HG03159 (cell line): ENCODE measurements at regions not wholly inside any gene's neighbourhood (a gene's known extent, or its start where the extent isn't known, plus 50 kb on each side); places are given as distances from the start of the nearest gene placed in this dataset.
"Not testable (repeated sequence)": the region's sequence is repeated elsewhere in the genome, so short reads cannot be mapped to it uniquely, and the experiment has no call there.

ENCODE experiments used
- ATAC-seq: cut with Tn5 transposase; IDR thresholded peaks from one replicate; pipeline ENCODE4 v1.9.1; 2021; ENCODE audit warnings: mild to moderate bottlenecking, moderate library complexity; ENCODE audit not compliant: unreplicated experiment

DNA sequence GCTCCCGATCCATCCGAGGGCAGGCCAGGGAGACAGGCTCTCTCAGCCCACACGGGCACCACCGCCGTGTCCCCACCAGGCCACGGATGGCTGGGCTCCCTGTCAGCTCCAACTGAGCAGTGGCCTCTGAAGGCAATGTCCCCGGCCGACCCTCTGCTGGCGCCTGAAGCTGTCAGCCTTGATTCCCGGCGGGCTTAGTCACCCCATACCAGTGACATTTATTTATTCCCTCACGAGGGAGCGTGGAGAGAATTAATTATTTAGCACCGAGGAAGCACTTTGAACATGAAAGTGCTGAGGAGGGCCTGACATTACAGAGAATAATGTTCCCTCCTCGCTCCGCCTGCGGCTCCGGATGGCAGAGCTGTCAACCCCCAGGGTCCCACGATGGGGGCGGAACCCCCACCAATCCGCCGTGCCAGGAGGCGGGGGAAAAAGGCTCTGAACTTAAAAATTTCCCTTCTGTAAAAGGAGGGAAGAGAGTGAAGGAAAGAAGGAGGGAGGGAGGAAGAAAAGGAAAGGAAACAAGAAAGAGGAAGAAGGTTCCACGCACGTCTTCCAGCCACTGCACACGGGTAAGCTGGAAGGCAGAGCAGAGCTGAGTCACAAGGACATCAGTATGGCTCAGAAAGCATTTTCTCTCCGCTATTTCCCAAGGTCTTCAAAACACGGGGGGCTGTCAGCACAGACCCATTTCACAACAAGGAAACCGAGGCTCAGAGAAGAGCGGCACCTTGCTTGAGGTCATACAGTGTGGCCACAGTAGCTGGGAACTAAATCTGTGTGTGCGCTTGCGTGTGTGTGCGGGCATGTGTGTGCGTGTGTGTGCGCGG lies 108.7 kb upstream of the NCOR2 start:
- no peak for ATAC-seq

DNA sequence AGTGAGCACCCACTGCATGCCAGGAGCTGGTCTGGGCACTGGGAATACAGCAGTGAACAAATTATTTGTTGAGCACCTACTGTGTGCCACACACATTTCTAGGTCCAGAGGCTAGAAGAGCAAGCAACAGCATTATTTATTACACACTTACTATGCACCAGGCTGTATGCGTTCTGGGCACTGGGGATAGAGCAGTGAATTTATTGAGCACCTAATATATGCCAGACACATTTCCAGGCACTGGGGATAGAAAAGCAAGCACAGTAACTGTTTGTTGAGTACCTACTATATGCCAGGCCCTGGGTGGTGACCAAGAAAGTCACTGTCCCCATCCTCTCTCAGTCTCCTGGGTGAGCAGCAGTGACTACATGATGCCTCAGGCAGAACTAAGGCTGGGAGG lies 107.5 kb upstream of the NCOR2 start:
- ATAC-seq = no peak

DNA sequence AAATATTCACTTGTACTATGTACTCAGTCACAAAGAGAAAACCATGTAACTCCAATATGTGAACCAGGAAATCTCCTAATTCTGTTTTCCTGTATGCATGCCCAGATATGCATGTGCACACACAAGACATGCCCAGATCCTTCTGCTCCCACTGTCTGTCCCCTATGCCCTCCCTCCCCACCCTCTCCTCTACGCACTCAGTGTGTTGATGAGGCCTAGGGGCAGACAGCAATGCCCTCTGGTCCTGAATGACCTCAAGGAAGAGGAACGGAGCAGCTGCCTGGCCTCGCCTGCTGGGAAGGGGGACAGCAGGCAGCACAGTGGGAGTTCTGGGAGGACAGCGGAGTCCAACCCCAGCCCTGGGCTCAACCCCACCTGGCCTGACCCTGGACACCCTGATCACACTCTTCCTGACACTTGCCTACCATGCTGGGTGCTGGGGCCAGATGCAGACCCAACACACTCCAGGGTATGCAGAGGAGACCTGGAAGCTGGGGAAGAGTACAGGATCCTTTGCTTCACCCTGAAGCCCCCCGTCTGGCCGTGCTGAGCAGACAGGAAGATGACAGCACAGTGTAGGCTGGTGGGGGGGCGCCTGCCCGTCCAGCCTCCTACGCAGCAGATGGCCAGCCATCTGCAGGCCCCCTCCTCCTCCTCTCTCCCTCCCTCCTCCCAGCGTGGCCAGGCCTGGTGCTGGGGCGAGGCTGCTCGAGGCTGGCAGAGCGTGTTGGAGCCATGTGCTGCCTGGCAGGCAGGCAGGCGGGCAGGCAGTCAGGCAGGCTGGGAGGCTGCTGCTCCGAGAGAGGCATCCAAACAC lies 106.6 kb upstream of the NCOR2 start:
- ATAC-seq = no peak

DNA sequence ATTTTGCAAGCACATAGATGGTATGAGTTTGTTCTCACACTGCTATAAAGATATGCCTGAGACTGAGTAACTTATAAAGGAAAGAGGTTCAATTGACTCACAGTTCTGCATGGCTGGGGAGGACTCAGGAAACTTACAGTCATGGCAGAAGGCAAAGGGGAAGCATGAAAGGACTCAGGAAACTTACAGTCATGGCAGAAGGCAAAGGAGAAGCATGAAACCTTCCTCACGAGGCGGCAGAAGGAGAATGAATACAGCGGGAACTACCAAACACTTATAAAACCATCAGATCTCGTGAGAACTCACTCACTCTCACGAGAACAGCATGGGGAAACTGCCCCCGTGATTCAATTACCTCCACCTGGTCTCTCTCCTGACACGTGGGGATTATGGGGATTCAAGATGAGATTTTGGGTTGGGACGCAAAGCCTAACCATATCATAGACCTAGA lies 101.9 kb upstream of the NCOR2 start:
- not testable (repeated sequence) for ATAC-seq

DNA sequence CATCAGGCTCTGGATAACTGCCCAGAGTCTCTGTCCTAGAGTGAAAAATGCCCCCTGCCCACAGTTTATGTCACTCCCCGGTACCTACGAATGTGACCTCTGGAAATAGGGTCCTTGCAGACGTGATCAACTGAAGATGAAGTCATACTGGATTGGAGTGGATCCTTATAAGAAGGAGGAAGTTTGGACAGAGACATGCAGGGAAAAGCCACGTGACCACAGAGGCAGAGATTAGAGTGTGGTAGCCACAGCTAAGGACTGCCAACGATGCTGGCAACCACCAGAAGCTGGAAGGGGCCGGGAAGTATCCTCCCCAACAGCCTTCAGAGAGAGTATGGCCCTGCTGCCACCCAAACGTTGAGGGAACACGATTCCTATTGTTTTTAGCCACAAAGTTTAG lies 101.2 kb upstream of the NCOR2 start:
- ATAC-seq = no peak

DNA sequence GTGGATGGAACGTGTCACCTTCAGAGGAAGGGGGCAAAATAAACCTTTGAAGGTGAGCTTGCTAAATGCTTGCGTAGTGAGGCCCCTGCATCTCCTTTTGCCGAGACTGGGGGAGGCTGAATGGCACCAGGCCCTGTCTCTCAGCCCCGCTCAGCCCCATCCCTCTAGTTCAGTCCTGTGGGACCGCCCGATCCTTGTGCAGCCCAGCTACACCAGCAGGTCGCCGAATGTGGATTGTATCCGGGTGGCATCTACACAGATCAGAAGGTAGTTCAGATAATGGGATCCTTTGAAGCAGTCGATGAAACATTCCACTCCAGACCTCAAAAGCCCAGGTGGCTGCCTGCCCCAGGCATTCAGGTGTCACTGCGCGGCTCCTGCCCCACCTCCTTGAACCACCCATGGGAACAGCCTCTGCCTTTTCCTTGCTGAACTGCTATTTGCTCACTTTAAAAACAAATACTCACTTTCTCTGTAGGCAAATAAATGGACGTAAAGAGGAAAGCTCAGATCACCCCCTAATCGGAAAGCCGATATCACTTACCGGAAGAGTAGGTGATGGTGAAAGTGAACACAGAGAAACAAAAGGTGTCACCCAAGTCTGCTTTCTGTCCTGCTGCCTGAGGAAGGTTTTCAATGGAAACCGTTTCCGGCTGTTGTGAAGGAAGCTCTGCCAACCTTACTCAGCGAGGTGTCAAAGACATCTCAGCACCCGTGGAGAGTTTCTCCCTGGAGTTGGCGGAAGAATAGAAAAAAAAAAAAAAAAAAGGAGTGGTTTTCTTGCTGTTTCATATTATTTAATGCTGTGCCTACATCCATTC lies 100.3 kb upstream of the NCOR2 start:
- ATAC-seq = no peak

DNA sequence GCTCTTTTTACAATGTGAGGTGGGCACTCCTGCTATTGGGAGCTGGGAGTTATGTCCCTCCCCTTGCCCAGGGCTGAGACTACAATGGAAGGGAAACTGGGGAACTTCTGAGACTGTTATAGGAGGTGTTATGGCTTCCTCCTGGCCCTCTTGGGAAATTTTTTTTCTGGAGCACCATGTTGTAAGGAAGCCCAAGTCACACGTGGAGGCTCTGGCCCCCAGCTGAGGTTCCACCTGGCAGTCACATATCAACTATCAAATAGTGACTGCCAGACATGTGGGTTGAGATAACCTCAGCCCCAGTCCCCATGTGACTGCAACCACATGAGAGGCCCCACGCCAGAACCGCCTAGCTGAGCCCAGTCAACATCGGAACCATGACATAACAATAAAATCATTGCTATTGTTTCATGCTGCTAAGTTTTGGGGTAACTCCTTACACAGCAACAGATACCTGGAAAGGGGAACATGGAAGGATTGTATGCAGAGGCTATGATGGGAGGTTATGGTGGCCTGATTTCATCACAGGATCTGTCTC lies 99.4 kb upstream of the NCOR2 start:
- no peak for ATAC-seq

DNA sequence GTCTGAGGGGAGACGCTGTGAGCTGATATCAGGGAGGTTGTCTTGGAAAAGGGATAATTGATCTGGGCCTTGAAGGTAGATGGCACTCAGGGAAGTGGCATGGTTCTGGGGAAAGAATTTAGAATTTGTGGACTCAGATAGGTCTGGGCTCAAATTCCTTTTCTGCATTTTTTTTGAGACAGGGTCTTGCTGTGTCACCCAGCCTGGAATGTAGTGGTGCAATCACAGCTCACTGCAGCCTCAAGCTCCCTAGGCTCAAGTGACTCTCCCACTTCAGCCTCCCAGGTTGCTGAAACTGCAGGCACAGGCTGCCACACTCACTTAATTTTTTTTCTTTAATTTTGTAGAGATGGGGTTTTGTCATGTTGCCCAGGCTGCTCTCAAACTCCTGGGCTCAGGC lies 98.1 kb upstream of the NCOR2 start:
- no peak for ATAC-seq

DNA sequence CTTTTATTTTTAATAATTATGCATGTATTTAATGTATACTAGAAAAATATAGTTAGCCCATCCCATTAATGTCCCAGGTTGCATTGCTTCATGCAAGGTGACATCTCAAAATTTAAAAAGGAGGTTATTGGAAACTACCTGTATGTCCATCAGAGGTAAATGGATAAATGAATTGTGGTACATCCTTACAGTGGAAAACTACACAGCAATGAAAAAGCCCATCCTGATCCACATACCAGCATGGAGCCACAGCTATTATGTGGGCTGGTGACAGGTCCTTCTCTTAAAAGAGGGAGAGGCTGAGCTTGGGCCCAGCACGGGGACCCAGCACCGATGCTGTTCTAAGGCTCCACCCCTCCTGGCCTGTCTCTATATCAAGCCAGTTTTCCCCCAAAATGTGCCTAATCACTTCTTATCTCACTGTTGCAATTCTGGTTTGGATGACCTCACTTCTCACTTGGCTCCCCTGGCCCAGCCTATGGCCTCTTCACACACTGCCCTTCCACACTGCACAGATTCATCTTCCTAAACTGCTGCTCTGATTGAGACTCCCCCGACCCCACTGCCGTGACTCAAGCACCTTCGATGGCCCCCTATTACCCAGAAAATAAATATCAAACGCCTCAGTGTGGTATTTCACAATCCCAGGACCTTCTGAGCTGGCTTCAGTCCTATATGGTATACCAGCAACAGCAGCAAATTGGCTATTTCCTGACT lies 97.1 kb upstream of the NCOR2 start:
- ATAC-seq = no peak

DNA sequence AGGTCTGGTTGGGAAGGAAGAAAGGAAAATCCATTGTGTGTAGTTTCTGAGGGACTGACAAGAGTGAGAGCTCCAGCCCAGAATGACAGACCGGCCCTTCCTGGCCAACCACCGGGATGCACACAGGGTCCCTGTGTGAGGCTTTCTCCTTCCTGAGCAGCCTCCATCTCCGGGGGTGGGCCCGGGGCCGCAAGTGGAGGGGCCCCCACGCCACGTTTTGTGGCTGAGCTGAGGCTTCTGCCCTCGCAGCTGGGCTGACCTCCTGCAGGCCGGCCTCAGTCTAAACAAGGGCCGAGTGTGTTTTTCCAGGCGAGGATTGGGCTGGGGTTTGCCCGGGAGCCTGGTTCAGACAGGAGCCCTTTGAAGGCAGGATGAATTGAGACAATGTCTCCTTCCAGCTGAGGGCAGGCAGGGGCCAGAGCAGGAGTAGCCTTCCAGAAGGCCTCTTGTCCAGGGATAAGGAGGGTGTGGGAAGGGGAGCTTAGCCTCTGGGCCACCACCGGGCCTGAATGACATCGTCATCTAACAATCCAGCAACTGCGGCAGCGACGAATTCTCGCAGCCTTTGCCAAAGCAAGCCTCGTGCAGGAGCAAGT lies 96.5 kb upstream of the NCOR2 start:
- no peak for ATAC-seq

DNA sequence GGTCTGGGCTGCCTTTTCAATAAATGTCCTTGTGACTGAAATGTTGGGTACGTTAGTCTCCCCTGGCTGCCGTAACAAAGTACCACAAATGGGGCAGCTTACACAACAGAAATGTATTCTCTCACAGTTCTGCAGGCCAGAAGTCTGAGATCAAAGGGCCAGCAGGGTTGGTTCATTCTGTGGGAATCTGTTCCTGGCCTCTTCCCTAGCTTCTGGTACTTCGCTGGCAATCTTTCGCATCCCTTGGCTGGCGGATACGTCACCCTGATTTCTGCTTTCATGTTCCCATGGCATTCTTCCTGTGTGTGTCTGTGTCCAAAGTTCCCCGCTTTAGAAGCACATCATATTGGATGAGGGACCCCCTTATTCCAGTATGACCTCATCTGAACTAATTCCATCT lies 95.8 kb upstream of the NCOR2 start:
- no peak for ATAC-seq

DNA sequence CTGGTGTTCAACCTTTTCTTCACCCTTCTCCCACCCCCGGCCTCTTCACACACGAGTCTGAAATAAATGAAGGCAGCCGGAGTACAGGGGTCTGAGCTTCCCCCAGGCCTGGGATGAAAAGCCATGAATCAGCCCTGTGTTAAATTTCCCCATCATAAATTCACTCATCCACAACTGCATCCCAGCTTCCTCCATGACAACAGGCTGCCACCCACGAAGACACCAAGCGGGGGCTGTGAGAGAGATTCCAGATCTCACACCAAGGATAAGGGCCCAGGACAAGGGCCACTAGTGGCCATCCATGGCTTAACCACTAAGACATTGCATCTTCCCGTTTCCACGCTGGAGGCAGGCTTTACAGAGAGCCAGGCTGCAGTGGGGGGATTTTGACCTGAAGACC lies 93.9 kb upstream of the NCOR2 start:
- no peak for ATAC-seq

DNA sequence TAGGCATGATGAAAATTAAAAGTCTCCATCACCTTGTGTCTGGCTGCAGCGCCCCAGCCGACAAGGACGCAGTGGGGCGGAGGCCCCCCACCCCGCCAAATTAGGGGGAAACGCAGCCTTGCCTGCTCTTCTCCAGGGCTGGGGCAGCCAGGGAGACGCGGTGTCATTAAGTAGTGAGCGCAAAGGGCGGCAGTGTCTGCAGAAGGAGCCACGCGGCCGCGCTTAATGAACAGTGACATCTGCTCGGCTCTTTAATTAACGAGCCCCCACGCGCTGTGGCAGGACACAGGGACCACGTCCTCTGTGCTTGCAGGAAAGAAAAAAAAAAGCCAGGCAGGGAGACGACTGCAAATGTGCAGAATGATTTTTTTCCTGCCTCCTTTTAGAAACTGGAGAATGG lies 93.4 kb upstream of the NCOR2 start:
- no peak for ATAC-seq

DNA sequence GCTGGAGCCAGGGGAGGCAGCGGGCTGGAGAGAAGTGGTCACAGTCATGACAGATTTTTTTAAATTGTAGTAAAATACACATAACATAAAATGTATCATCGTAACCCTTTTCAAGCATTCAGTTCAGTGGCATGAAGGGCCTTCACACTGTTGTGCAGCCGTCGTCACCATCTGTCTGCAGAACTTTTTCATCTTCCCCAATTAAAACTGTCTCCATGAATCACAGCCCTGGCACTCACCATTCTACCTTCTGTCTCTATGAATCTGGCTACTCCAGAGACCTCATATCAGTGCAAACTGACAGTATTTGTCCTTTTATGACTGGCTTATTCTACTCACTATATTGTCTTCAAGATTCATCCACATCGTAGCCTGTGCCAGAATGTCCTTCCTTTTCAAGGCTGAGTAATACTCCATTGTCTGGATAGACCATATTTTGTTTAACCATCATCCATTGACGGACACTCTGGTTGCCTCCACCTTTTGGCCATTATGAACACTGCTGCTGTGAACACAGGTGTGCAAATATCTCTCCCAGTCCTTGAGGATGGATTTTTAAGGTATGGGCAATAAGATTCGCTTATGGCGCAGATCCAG lies 91.5 kb upstream of the NCOR2 start:
- no peak for ATAC-seq

DNA sequence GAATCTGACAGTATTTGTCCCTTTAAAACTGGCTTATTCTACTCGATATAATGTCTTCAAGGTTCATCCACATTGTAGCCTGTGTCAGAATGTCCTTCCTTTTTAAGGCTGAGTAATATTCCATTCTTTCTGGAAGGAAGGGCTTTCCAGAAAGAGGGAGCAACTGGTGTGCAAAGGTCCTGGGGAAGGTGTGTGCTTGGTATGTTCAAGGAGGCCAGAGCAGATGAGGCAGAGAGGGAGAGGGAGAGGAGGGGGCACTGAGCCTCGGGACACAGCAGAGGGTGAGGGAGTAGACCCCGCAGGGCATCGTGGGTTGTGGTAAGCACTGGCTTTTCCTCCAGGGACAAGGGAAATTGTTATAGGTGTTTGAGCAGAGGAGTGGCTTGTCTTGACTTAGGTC lies 90.9 kb upstream of the NCOR2 start:
- ATAC-seq = no peak

DNA sequence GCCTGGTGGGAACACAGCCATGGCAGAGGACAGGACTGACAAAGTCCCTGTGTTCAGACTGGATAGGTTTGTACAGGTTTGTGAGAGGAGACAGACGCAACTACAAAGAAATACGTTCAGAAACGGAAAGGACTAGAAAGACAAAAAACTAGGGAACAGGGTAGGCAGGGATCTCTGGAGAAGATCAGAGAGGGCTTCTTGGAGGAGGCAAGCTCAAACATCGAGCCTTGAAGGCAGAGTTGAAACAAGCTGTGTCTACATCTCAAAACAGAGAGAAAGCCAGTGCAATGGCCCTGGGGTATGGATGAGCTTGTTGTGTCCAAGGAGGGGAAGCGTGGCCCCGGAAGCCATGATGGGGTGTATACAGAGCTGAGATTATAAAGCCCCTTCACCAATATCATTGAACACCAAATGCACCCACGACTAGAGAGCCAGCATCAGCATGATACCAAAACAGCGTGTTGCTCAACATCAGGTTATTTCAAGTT lies 89.6 kb upstream of the NCOR2 start:
- ATAC-seq = no peak

DNA sequence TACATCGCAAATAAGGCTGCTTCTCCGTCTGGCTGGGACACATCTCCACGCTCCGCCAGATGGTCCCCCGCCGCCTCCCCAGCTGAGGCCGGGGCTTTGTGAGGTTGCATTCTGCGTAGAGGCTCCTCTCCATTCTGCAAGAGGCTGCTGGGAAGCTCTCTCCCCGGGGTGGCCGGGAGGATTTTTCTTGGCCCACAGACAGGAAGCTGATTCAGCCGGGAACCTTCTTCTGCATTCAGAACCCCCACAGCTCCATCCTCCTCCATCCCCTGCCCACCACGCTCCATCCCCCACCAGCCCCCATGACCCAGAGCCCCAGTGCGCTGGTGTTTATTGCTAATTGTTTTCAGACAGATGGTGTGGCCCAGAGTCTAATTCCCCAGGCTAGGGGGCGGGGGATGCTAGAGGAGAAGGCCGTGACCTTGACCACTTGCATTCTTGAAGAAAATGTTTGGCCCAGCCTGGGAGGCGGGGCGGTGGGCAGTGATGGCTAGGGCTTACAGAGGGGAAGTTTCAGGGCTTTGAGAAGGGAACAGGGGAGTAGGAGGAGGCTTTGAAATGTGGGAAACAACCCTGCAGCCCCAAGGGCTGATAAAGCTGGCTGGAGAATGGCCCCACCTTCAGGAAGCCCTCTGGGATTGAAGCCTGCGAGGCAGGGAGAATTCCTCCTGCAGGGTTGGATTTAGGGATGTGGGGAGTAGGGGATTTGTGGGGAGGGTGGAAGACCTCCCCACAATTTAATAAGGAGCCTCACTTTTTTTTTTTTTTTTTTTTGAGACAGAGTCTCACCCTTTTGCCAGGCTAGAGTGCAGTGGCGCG lies 88.5 kb upstream of the NCOR2 start:
- ATAC-seq = no peak

DNA sequence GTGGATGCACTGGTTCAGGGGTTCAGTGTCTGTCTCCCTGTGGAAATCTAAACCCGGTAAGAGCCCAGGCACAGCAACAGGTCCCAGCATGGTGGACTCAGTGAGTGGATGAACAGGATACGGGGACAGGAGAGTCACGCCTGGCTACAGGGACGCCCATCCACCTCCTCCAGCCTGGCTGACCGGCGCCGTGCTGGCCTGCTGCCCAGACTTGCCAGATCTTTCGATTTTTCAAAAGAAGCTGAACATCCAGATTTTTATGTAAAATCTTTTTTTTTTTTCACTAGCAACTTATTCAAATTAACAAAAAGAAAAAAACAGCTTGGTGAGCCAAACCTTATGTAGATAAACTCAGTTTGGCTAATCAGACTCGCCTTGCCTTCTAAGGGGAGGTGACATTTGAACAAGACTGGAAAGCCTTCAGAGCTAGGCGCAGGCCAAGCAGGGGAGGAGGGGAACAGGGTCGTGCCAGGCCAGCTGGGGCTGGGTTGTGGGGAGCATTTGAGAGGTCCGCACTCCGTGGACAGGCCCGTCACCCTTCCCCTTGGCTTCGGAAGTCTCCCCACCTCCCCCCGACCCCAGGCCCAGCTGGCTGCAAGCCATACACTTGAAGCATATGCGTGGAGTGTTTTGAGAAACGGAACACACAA lies 87.8 kb upstream of the NCOR2 start:
- ATAC-seq = no peak
